Adrenal gland (tissue), 9 donors: ENCODE measurements at regions not wholly inside any gene's neighbourhood (a gene's known extent, or its start where the extent isn't known, plus 50 kb on each side); places are given as distances from the start of the nearest gene placed in this dataset.

Experiments
- DNase-seq, 7 donors: peaks; one replicate each; pipeline ENCODE4 v3.0.0-alpha.2; 2019 to 2020
- H3K27ac ChIP-seq, 5 donors: fragments of 200-600 bp; sonication (generic) in 4 of 5; 1 replicate in 3 of 5; 2 replicates in 2 of 5; pipeline versions ENCODE4 v1.5.1 to v1.8.0; 2016 to 2020; ENCODE audit warnings: mild to moderate bottlenecking in 1 of 5
- H3K27me3 ChIP-seq: fragments of 200-600 bp; 2 replicates; pipeline ENCODE4 v1.8.0; 2021
- H3K36me3 ChIP-seq, 2 donors: fragments of 200-600 bp; replicated peaks in 1 of 2; 1 replicate in 1 of 2; 2 replicates in 1 of 2; pipeline versions ENCODE4 v1.5.1 to v1.8.0; 2018 to 2022
- H3K4me1 ChIP-seq, 2 donors: fragments of 200-600 bp; replicated peaks in 1 of 2; 1 replicate in 1 of 2; 2 replicates in 1 of 2; pipeline versions ENCODE4 v1.5.1 to v1.8.0; 2018 to 2021
- H3K4me3 ChIP-seq, 4 donors: fragments of 200-600 bp; sonication (generic) in 3 of 4; one replicate each; pipeline ENCODE4 v1.5.1; 2016 to 2018
- H3K9me3 ChIP-seq, 3 donors: fragments of 200-600 bp; sonication (generic) in 1 of 3; replicated peaks in 1 of 3; 1 replicate in 2 of 3; 2 replicates in 1 of 3; pipeline versions ENCODE4 v1.5.1 to v1.8.0; 2016 to 2021
- POLR2A ChIP-seq, 2 donors: fragments of 450-650 bp; IDR thresholded peaks; one replicate each; pipeline ENCODE4 v1.6.1; 2017; ENCODE audit warnings: antibody characterized with exemption in 2 of 2, mild to moderate bottlenecking in 2 of 2, moderate library complexity in 1 of 2
- WGBS, 4 donors: extraction: QIAGEN DNeasy Blood & Tissue Kit in 2 of 4; methylation state at CpG; one replicate each; pipeline versions ENCODE4 v1.1.5 to v1.1.7; 2013 to 2017; 5-methylcytosine and 5-hydroxymethylcytosine counted together
- intact Hi-C, 2 donors: fragments of 100-400 bp; cut with DNase I; formaldehyde crosslinking; loops; one replicate each; pipeline versions ENCODE4 v1.14.1 to v1.15.0; 2022 to 2023
- TF ChIP-seq, protein P1 (sequence below), 6 experiments: fragments of 450-650 bp in 4 of 6; fragments of 200-600 bp in 2 of 6; sonication (generic) in 1 of 6; IDR thresholded peaks; 1 replicate in 5 of 6; 2 replicates in 1 of 6; pipeline versions ENCODE4 v1.5.1 to v1.8.0; 2016 to 2021; ENCODE audit warnings: antibody characterized with exemption in 6 of 6, mild to moderate bottlenecking in 2 of 6, moderate library complexity in 1 of 6
- donor health status: healthy with polysubstance abuse.
- donor health status: Bipolar disorder and iron deficiency.
- donor health status: DM: yes; HTN: yes; CAD: no.
- donor health status: DM: no; HTN: no; CAD: no.
- donor health status: DM: no; HTN: no; CAD: no.

DNA sequence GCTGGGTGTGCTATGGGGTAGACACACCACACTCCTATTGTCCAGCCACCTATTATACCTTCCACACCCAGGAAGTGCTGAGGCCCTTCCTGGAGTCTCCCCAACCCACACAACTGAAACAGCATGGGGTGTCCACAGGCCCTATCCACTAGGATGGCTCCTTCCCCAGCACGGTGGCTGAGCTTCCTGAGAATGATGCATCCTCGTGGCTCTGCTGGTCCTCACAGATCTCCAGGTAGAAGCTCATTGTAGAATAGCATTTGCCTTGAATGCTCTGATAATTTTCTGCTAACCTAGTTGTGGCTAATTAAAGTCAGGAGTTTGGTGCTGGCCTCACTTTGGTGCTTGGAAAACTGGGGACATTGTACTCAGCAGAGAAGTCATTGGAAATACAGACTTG lies 182.6 kb downstream of the ANKRD30B start:
- Histone ChIP-seq H3K27ac (no peak overlapping the region), H3K4me3 (no peak overlapping the region), H3K9me3 (no peaks in the 10 kb centered on the region), H3K36me3 (no peaks in the 10 kb centered on the region), H3K4me1 (no peaks in the 10 kb centered on the region), H3K27me3 (no peaks in the 10 kb centered on the region)
- WGBS, 4 donors: 80 to 86% (median 82%) methylated on average over 1 to 2 of the region's 2 CpGs
- TF ChIP-seq, protein P1, sequence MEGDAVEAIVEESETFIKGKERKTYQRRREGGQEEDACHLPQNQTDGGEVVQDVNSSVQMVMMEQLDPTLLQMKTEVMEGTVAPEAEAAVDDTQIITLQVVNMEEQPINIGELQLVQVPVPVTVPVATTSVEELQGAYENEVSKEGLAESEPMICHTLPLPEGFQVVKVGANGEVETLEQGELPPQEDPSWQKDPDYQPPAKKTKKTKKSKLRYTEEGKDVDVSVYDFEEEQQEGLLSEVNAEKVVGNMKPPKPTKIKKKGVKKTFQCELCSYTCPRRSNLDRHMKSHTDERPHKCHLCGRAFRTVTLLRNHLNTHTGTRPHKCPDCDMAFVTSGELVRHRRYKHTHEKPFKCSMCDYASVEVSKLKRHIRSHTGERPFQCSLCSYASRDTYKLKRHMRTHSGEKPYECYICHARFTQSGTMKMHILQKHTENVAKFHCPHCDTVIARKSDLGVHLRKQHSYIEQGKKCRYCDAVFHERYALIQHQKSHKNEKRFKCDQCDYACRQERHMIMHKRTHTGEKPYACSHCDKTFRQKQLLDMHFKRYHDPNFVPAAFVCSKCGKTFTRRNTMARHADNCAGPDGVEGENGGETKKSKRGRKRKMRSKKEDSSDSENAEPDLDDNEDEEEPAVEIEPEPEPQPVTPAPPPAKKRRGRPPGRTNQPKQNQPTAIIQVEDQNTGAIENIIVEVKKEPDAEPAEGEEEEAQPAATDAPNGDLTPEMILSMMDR (IDR thresholded peaks at IDR 0.05): no peak
- DNase-seq: no peak
- intact Hi-C loops: no loop called here

DNA sequence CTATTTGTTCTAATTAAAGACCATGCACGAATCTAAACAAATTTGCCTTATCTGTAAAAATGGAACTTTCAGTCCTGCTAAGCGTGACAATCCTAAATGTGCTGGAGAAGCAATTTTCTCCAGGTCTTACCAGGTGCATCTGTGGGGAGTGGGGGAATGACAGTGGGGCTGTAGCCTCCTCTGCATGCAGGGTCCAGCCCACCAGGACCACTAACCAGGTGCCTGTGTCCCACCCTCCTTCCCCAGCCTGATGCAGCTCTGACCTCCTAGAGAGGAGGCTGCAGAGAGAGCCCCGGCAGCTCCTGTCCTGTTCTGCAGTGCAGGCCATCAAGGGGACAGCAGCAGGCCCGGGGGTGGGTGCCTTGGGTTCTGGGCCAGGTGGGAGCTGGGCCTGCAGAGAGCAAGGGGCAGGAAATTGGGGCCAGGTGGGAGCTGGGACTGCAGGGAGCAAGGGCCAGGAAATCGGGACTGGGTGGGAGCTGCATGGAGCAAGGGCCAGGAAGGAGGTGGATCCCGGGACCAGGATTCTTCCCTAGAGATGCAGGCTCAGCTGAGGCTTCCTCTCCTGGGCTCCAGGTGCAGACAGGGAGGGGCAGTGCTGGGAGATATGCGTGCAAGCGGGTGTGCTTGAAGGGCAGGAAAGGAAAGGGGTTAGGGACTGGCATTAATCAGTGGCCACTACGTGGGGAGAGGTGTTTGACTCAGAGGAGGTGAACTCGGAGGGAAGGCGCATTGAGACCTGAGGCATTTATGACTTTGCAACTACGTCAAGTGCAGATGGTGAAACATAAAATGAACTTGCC lies 185.3 kb downstream of the ANKRD30B start:
- H3K27ac ChIP-seq: no peak overlapping the region
- intact Hi-C loops: no loop called here
- DNase-seq: no peak
- no peaks in the 10 kb centered on the region for H3K4me1 ChIP-seq
- no peaks in the 10 kb centered on the region for H3K36me3 ChIP-seq
- H3K9me3 ChIP-seq: no peaks in the 10 kb centered on the region
- 71 to 79% (median 76%) methylated on average over 10 to 12 of the region's 12 CpGs for WGBS, 4 donors
- H3K4me3 ChIP-seq: no peak overlapping the region
- TF ChIP-seq, protein P1 (IDR thresholded peaks at IDR 0.05): no peak
- no peak for TF ChIP-seq POLR2A (IDR thresholded peaks at IDR 0.05)
- H3K27me3 ChIP-seq: no peaks in the 10 kb centered on the region

DNA sequence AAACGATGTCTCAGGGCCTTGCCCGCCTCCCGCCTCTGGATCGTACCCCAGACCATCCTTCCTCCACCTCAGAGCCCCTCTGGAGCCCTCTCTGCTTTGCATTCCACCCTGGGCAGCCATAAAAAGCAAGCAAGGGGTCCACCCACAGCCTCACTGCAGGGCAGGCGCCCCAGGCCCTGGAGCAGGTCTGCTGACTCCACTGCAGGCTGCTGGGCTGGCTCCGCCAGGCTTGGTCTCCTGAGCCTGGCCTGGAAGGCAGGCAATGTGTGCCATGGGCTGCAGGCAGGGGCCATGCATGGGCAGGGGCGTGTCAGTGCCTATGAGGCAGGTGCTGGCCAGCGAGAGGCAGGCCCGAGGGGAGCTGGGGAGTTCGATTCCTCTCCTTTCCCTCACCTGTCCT lies 186.0 kb downstream of the ANKRD30B start:
- DNase-seq: no peak
- 67 to 85% (median 79%) methylated on average over 7 to 10 of the region's 10 CpGs for WGBS, 4 donors
- H3K27me3 ChIP-seq: no peaks in the 10 kb centered on the region

DNA sequence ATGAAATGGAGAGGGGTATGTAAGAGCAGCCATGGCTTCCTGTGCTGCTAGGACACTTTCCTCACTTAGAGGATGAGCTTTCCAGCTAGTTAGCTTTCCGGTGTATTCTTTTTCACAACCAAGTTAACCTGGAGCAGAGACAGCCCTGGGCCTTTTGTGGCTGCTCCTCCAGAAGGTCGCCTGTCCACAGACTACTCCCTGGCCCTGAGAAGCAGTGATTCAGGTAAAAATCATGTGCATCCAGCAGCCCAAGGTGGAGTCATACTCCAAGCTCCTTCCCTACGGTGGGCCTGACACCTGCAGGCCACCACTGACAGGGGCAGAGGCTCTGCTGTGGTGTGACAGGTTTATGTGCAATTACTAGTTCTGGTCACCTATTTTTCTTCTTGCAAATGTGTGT lies 187.2 kb downstream of the ANKRD30B start:
- DNase-seq: no peak
- no peaks in the 10 kb centered on the region for H3K4me1 ChIP-seq

More for the DNA sequence above, 186.0 kb downstream of the ANKRD30B start:
- H3K9me3 ChIP-seq: no peaks in the 10 kb centered on the region
- TF ChIP-seq POLR2A (IDR thresholded peaks at IDR 0.05): no peak
- TF ChIP-seq, protein P1 (IDR thresholded peaks at IDR 0.05): no peak
- no peaks in the 10 kb centered on the region for H3K4me1 ChIP-seq
- H3K4me3 ChIP-seq: no peak overlapping the region
- intact Hi-C loops: no loop called here
- H3K36me3 ChIP-seq: no peaks in the 10 kb centered on the region
- no peak overlapping the region for H3K27ac ChIP-seq

More for the DNA sequence above, 187.2 kb downstream of the ANKRD30B start:
- no peaks in the 10 kb centered on the region for H3K27me3 ChIP-seq
- H3K9me3 ChIP-seq: no peaks in the 10 kb centered on the region
- WGBS, 4 donors: 58 to 76% (median 70%) methylated on average over 3 of the region's 3 CpGs
- TF ChIP-seq, protein P1 (IDR thresholded peaks at IDR 0.05): no peak
- no peak for TF ChIP-seq POLR2A (IDR thresholded peaks at IDR 0.05)
- no peak overlapping the region for H3K4me3 ChIP-seq
- H3K27ac ChIP-seq: no peak overlapping the region
- intact Hi-C loops: no loop called here
- H3K36me3 ChIP-seq: no peaks in the 10 kb centered on the region
